Stimulated activated CD4-positive, alpha-beta T cell treated with anti-CD3 and anti-CD28 coated beads, Interleukin-12 subunit alpha, Interleukin-12 subunit beta, amount 100 ng/mL, for 48 hours (primary cell): ENCODE measurements at regions not wholly inside any gene's neighbourhood (a gene's known extent, or its start where the extent isn't known, plus 50 kb on each side); places are given as distances from the start of the nearest gene placed in this dataset.
"Not testable (repeated sequence)": the region's sequence is repeated elsewhere in the genome, so short reads cannot be mapped to it uniquely, and the experiment has no call there.

ENCODE experiments used
- DNase-seq, 3 donors: peaks; one replicate each; pipeline ENCODE4 v3.0.0-alpha.2; 2020; ENCODE audit warnings: low read depth in 2 of 3, low spot score in 1 of 3

DNA sequence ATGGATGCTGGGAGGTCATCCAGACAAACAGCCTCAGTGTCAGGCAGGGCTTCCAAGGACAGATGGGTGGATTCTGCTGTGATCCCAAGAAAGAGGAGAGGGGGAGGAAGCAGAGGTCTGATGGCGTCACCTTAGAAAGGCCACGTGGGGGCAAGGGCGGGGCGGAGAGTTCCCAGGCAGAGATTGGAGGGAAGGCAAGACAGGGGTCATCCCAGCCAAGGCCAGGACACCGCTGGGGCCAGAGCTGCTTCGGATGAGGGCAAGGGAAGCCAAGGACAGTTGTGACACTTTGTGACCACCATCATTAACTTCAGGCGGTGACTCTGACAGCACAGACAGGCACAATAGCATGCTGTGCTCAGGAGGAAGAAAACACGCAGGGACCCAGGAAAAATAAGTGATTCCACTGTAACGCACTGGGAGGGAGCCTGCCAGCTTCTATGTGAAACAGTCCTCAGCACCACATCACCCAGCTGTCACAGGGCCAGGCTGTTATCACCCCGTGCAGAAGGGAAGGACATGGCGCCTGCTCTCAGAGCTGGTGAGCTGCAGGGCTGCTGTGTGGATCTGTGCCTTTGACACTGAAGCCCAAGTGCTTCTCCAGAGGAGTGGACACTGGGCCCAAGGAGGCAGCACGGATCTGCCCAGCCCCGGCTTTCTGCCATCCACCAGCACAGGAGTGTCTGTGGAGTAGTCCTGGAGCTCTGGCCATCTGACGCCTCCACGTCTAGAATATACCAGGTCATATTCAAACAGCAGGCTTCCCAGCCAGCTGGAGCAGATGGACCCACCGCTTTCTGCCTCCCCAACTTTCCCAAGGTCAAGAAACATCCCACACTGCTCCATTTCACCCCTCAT, 204.1 kb downstream of the NDUFA10 start:
- DNase-seq, result no peak

DNA sequence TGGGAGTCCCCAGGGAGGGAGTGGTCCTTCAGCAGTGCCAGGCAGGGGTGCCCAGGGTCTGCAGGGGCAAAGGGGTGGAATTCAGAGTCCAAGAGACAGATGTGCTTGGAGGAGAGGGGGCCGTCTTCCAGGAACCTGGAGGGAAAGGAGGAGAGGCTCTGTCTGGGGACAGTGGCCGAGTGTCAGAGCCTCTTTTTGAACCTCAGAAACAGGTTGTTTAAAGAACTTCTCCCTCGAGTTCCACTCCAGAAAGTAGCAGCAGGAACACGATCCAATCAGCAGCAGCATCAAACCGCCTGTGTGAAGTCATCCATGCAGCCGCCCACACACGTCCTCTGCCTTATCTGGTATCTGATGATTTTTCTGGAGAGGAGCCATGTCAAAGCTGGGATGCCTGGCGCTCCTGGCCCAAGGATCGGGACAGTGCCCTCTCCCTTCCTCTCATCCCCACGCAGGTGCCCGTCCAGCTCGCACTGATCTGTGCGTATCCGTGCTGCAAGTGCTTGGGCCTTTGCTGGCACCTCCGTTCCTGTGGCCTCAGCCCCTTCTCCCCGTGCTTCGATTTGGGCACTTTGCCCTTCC, 205.1 kb downstream of the NDUFA10 start:
- peak in 1 of 3 donors; percentile 5 for DNase-seq

DNA sequence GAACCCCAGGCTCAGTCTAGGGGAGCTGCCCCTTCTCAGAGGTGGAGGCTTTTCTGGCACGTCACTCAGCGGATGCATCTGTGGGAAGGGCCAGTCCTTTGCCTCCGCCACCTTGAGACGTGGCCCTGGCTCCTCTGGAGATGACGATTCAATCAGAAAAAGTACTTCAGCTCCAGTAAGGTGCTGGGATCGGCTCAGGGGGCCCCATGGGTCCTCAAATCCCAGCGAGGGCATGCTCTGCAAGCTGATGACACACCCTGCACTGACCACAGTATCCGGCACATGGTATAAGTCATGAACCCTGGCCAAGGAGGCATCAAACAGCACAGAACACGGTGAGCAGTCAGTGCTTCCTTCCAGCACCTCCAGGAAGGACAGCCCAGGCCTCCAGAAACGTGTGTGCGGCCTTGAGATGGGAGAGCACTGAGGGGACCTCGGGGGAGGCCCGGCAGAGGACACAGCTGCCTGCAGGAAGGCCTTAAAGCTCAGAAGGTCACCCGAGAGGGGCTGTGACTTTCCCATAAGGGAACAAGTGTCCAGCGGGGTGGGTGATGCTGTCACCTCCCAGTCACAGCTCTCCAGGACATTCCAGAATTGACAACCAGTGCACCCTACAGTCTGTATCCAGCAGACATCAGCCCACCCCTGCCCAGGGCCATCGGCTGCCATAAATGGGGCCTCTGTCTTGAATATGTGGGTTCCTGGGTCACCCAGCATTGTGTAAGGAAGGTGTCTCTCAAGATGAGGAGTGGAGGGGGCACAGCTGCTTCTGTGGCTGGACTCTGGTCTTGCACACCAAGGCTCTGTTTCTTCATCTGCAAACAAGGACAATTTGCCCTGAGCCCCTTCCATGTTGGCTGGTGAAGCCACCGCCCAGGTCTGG, 205.8 kb downstream of the NDUFA10 start:
- DNase-seq, result no peak

DNA sequence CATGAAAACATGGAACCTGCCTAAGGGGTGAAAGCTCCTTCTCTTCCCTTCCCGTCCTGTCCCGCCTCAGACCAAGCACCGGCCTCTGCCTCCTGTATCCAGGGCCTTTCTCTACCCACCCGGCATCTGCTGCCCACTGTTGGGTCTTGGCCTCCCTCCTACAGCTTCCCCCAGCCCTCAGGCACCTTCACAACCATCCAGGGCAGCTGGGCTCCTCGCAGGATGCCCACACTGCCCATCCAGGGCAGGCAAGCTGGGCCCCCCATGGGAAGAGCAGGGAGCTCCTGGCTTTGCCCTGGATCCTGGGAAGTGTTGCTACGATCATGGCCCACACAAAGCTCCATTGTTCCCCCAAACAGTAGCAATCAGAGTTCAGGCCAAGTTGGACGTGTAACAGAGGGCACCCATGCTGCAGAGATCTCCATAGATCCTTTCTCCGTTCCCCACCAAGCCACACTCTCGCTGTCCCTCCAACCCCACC, 206.6 kb downstream of the NDUFA10 start:
- no peak for DNase-seq

DNA sequence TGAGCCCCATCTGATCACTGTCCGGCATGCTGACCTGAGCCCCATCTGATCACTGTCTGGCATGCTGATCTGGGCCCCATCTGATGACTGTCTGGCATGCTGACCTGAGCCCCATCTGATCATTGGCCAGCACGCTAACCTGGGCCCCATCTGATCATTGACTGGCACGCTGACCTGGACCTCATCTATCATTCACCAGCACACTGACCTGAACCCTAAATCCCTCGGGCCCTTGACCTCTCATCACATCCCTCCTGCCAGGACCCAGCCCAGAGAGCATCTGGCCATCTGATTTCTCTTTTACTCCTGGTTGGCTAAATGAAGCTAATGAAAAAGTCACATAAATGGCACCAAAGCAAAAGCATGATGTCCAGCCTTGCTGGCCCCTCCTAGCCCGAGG, 207.1 kb downstream of the NDUFA10 start:
- DNase-seq, result no peak

DNA sequence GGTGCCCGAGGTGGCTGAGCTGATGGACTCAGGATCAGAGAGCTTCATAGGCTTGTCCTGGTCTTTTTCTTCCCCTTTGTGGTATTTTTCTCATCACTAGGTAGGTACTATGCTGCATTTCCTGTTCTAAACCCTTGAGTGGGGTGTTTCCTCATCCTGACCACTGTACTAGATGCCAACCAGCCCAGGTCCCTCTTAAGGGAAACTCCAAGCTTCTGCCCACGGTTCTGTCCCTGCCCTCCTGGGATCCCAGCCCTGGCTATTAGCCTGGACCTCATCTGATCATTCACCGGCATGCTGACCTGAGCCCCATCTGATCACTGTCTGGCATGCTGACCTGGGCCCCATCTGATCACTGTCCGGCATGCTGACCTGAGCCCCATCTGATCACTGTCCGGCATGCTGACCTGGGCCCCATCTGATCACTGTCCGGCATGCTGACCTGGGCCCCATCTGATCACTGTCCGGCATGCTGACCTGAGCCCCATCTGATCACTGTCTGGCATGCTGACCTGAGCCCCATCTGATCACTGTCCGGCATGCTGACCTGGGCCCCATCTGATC, 207.6 kb downstream of the NDUFA10 start:
- DNase-seq, result not testable (repeated sequence)

DNA sequence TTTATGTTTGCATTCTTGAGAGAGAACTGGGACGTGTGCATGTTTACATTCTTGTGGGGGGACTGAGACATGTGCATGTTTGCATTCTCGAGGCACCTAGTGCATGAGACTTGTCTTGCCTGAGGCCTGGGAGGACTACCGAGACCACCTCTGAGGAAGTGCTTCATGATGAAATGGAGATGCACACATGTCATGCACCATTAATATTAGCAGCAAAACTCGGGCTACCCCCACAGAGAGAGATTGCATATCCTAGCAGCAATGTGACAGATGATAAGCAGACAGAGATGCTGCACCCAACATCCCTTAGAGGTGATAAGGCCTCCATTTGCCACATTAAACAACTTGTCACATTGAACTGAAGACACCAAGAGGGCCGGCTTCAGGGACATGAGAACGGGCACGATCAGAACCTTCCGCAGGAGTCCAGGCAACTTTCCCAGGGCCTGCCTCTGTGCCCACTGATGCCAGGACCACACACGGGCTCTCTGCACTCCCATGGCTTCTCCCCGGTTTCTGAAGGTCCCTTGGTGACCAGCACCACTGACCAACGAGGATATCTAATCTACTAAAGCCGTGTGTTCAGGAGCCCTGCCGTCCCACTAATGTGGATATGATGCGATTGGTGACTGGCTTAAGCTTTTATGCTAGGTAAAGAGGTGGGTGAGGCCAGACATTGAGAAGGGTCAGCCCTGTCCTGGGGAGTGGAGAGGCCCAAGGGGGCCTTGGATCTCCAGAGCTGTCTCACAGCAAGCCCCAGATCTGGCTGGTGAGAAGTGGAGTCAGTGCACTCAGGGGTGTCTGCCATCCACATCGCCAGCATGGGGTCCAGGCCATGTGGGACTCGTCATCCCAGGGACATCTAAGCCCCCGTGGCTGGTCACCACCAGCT, 208.3 kb downstream of the NDUFA10 start:
- no peak for DNase-seq

DNA sequence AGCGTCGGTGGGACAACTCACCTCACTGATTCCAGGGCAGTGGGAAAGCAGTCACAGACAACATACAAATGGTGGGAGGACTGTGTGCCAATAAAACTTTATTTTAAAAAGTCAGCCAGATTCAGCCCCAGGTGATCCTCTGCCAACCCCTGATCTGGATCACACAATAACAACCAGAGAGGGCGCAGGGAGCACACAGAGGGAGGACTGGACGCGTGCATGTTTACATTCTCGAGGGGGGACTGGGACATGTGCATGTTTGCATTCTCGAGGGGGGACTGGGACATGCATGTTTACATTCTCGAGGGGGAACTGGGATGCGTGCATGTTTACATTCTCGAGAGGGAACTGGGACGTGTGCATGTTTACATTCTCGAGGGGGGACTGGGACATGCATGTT, 209.5 kb downstream of the NDUFA10 start:
- no peak for DNase-seq

DNA sequence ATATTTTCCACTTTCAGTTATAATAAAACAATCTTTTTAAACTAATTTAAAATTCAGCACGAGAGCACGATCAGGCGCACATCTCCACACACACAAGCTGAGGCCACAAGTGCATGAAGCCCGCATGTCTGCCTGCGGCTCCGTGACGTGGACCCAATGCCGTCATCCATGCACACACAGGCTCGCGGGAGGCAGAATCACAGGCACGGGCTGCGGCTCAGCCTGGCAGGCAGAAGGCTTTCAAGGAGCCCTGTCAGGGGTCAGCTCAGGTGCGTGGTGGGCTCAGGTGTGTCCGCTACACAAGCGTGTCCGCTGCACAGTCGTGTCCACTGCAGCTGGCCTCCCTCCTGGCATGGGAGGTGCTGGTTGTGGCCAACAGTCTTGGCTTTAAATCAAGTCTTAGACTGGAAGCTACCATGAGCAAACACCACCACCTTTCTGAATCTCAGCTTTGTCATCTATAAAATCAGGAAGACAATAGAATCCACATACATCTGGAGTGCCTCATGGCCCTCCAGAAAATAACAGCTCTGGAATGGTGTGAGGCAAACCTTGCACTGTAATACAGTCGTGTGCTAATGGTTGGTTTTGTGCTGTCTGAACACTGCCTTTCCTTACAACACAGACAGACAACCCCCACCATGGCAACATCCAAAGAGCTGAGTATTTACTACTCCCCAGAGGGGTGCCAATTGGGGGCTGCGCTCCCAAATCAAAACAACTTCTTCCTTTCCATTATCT, 210.1 kb downstream of the NDUFA10 start:
- no peak for DNase-seq

DNA sequence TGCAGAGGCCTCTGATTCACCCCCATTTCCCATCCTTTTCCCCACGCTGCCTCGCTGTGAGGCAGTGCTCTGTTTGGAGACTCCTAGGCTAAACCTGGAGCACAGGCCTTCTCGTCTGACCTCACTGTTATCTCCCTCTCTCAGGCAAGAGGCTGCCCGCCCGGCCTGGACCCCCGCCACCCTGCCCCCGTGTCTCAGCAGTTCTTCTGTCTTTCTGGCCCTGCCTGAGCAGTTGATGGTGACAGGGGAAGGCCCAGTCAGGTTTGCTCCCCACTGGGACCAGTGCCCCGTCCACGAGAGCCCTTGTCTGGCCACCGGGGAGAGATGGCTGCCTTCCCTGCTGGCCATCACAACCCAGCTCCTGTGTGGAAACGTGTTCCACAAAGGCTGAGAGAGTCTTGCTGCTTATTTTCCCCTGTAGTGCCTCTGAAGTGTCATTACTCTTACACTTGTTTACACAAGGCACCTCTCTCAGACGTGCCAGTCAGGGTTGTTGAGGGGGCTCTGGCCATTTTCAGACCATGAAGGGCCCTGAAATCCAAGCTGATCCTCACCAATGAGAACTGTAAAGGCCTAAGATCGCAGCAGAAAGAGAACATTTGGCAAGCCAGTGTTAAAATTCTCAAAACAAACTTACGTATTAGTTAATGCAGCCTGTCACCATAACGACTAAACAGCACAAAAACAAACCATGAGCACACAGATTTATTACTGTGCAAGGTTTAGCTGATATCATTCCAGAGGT, 210.9 kb downstream of the NDUFA10 start:
- no peak for DNase-seq

DNA sequence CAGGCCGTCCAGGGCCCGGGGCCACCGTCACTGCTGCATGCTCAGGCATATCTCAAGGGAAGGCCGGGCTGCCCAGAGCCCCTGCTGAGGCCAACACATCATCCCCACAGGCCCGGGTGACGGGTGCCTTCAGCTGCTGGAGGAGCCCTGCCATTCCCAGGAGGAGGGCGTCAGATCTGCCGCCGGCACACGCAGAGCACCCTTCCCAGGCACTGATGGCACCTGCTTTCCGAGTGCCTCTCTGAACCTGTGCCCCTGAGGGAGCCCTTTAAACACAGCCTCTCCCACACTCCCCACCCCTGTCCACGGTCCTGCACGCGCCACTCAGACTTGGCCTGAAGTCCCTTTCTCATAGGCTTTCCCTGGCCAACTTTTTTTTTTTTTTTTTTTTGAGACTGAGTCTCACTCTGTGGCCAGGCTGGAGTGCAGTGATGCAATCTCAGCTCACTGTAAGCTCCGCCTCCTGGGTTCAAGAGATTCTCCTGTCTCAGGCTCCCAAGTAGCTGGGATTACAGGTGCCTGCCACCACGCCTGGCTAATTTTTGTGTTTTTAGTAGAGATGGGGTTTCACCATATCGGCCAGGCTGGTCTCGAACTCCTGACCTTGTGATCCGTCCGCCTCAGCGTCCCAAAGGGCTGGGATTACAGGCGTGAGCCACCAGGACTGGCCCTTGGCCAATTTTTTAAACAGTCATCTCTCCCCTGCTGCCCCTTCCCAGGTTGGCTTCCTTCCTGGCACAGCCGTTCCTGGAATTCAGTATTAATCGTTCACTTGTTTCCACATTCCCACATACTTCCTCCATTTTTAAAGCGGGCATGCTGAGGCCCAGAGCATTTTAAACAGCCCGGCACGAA, 211.7 kb downstream of the NDUFA10 start:
- DNase-seq, result no peak

DNA sequence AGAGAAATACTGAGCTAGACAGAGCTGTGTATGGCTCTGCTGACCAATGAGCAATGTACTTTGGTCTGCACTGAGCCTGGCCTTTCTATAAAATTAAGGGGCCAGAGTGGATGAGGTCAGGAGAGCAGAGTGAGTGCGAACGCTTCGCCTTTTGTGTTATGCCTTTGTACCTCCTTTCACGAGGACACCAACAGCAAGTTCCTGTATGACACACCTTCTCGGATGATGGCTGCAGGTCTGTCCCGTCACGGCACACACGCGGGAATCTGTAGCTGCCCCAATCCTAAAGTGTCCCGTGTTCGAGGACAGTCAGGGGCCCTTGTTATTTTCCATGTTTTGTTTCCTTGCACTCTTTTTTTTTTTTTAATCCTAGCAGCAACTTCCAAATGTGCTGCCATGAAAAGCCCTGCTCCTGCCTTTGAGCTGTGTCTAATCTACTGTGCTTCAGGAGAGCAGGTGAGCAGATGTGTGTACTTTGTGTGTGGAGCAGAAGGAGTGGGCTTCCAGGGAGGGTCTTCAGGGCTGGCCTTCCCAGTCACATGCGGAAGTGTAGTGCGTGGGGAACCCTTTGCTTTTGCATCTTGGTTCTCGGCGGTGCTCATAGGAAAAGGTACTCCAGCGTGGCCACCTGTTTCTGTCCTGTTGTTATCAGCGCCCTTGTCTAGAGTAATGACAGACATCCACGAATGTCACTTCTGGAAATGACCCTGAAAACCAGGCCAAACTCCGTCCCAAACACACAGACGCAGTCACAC, 213.2 kb downstream of the NDUFA10 start:
- DNase-seq, result no peak

DNA sequence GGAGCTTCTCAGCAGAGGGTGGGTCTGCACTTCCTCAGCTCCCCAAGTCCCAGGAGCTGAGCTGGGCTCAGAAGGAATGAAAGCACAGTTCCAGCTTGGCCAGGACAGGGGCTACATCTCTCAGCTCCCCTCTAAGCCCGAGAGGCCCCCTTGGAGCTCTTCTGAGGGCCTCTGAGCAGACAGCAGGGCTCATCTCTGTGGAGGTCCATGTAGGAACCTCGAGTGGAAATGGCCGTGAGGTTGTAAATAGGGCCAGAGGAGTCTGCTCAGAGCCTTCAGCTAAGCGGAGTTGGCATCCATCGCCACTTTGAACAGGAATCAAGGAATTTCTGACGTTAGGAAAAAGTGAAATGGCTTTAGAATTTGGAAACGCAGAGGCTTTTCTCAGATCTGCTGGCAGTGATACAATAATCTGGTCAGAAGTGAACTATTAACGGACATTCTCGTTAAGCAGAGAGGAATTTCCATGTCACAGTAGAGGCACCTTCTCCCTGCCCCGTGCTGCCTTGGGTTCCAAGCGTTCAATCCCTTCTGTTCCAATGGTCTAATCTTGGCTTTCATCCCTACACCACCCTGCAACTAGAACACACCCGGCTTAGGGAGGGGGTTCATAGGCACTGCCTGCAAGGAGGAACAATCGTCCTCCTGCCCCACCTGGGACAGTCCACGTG, 213.9 kb downstream of the NDUFA10 start:
- DNase-seq, result no peak

DNA sequence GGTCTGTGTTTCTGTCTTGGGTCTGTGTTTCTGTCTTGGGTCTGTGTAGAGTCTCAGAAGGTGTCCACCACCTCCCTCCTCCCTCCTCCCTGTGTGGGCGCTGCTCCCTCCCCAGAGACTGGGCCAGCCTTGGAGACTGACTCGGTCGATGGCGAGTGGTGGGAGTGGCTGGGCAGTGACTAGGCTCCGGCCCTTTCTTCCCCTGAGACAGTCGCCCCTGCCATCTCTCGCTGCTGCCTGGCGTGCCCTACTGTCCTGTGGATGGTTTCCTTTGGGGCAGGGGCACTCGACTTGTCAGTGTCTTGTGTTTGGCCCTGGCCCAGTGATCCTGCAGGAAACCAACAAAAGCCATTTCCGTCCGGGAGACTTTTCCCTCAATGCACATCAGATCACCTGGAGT, 215.8 kb downstream of the NDUFA10 start:
- DNase-seq, result no peak

DNA sequence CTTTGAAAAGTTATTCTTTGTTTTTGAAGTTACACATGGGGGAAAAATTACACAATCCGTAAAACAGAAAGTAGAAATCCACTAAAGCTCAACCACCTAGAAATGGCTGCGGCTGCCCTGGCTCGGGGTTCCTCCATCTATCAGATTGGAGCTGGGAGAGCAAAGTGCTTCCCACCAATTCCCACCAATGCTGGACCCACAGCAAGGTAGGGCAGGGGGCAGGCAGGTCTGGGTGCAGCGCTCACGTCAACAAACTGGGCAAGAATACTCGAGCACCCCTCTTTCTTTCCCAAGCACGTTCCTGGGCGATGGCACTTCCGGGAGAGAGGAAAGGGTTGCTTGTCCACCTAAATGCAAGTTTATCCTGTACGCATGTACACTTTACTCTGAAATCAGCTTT, 217.6 kb downstream of the NDUFA10 start:
- no peak for DNase-seq

DNA sequence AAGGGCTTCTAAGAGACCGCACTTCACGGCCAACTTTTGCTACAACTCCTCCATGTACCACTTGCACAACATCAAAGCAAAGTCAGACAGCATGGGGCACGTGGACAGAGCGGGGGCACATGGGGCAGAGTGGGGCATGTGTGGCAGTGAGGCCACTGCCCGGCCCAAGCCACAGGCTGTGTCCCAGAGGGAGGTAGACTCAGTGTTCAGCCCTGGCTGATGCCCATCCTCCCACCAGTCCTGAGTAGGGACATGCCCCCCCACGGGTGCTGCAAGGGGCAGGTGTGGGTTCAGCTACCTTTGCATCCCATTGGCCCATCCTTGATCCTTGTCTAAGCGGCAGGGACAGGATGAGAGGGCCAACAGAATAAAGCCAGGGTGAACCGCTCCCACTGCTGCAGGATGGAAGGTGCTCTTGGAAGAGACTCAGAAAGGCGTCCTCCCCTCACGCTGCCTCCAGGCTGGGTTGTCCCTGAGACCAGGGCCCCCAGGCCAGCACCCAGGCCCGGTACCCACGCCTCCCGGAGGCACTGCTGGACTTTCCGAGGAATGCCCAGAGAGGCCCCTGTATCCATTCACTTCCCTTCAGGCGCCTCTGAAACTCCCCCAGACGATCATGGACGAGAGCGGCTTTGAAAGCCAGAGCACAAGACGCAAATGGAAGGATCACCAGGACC, 218.2 kb downstream of the NDUFA10 start:
- DNase-seq, result no peak
